Activated CD8-positive, alpha-beta T cell treated with anti-CD3 and anti-CD28 coated beads for 36 hours (primary cell): ENCODE measurements at regions not wholly inside any gene's neighbourhood (a gene's known extent, or its start where the extent isn't known, plus 50 kb on each side); places are given as distances from the start of the nearest gene placed in this dataset.

ENCODE experiments used
- ATAC-seq: fragments of 200-7000 bp; cut with Tn5 transposase; one replicate; pipeline ENCODE4 v1.10.0; 2021; ENCODE audit warnings: mild to moderate bottlenecking, moderate library complexity
- CTCF ChIA-PET: fragments of 350-600 bp; sonication (Branson Sonifier 250); formaldehyde crosslinking; loops from one replicate; lab custom pipeline; 2021; ENCODE audit warnings: antibody characterized with exemption; lab: Charles Lee
- POLR2A ChIA-PET: fragments of 350-600 bp; sonication (Branson Sonifier 250); formaldehyde crosslinking; loops from one replicate; lab custom pipeline; 2021; ENCODE audit warnings: antibody characterized with exemption; lab: Charles Lee
- DNase-seq: peaks from one replicate; pipeline ENCODE4 v3.0.0-alpha.2; 2020
- H3K27ac Mint-ChIP-seq: one replicate; pipeline ENCODE4 v1.8.0; 2021; ENCODE audit warnings: mild to moderate bottlenecking, mixed read lengths
- H3K27me3 Mint-ChIP-seq: one replicate; pipeline ENCODE4 v1.8.0; 2021; ENCODE audit warnings: mixed read lengths
- H3K36me3 Mint-ChIP-seq: one replicate; pipeline ENCODE4 v1.8.0; 2021; ENCODE audit warnings: low read depth, mixed read lengths
- H3K4me1 Mint-ChIP-seq: one replicate; pipeline ENCODE4 v1.8.0; 2021; ENCODE audit warnings: low read depth, mixed read lengths
- H3K4me3 Mint-ChIP-seq: one replicate; pipeline ENCODE4 v1.8.0; 2021; ENCODE audit warnings: mild to moderate bottlenecking, moderate library complexity, mixed read lengths
- H3K9me3 Mint-ChIP-seq: one replicate; pipeline ENCODE4 v1.8.0; 2021; ENCODE audit warnings: mixed read lengths
- intact Hi-C: fragments of 100-400 bp; cut with micrococcal nuclease; formaldehyde crosslinking; loops from one replicate; pipeline ENCODE4 v1.10.0; 2022
- TF ChIP-seq, protein P1 (sequence below): fragments of 200-600 bp; IDR thresholded peaks from one replicate; pipeline ENCODE4 v1.8.0; 2022; ENCODE audit warnings: antibody characterized with exemption, mild to moderate bottlenecking

DNA sequence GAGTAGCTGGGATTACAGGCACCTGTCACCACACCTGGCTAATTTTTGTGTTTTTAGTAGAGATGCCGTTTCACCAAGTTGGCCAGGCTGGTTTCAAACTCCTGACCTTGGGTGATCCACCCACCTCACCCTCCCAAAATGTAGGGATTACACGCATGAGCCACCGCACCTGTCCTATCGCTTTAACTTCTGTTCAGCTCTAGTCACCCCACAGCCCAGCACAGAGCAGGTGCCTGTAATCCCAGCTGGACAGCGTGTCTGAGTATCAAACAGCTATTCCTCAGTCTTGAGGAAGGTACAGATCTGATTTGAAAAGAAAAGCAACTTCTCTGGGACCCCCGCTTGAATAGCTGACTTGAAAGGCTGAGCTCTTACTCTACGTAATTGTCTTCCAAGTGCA is 149.1 kb downstream of the CTTN start:
- Mint-ChIP-seq H3K27me3 (no peaks in the 10 kb centered on the region), H3K4me1 (no peaks in the 10 kb centered on the region), H3K4me3 (no peak overlapping the region), H3K36me3 (no peaks in the 10 kb centered on the region), H3K9me3 (no peaks in the 10 kb centered on the region), H3K27ac (no peak overlapping the region)
- no peak for ATAC-seq
- TF ChIP-seq, protein P1, sequence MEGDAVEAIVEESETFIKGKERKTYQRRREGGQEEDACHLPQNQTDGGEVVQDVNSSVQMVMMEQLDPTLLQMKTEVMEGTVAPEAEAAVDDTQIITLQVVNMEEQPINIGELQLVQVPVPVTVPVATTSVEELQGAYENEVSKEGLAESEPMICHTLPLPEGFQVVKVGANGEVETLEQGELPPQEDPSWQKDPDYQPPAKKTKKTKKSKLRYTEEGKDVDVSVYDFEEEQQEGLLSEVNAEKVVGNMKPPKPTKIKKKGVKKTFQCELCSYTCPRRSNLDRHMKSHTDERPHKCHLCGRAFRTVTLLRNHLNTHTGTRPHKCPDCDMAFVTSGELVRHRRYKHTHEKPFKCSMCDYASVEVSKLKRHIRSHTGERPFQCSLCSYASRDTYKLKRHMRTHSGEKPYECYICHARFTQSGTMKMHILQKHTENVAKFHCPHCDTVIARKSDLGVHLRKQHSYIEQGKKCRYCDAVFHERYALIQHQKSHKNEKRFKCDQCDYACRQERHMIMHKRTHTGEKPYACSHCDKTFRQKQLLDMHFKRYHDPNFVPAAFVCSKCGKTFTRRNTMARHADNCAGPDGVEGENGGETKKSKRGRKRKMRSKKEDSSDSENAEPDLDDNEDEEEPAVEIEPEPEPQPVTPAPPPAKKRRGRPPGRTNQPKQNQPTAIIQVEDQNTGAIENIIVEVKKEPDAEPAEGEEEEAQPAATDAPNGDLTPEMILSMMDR, result no peak
- DNase-seq, result no peak
- intact Hi-C loops, result no loop called here
- POLR2A ChIA-PET, result no interaction called here
- CTCF ChIA-PET, result no interaction called here

GRCh38 chr11:70547821-70548670 is 149.7 kb downstream of the CTTN start:
- no peaks in the 10 kb centered on the region for H3K9me3 Mint-ChIP-seq
- no peak overlapping the region for H3K27ac Mint-ChIP-seq
- ChIA-PET POLR2A (no interaction called here), CTCF (no interaction called here)
- H3K4me1 Mint-ChIP-seq, result no peaks in the 10 kb centered on the region
- no peak overlapping the region for H3K4me3 Mint-ChIP-seq
- intact Hi-C loops, result no loop called here
- H3K36me3 Mint-ChIP-seq, result no peaks in the 10 kb centered on the region
- TF ChIP-seq, protein P1, result no peak
- H3K27me3 Mint-ChIP-seq, result no peaks in the 10 kb centered on the region
- DNase-seq (no peak), ATAC-seq (no peak)

DNA sequence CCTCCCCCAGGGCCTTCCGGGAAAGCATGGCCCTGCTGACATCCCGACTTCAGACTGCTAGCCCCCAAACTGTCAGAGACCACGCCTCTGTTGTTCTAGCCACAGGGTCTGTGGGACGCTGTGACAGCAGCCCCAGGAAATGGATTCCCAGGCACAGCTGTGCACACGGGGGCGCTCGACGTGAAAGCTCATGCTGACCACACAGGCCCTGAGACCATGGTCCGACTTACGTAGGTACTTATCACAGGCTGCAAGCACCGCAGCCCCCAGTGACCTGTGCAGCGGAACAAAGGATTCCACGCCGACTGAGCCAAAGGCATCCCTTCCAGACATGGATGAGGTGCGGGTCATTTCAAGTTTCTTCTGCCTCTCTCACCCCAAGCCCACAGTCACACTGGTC is 150.6 kb downstream of the CTTN start:
- Mint-ChIP-seq H3K4me3 (no peak overlapping the region), H3K36me3 (no peaks in the 10 kb centered on the region), H3K27me3 (no peaks in the 10 kb centered on the region), H3K4me1 (no peaks in the 10 kb centered on the region), H3K27ac (no peak overlapping the region), H3K9me3 (no peaks in the 10 kb centered on the region)
- POLR2A ChIA-PET, result no interaction called here
- TF ChIP-seq, protein P1, result no peak
- DNase-seq, result no peak
- CTCF ChIA-PET, result no interaction called here
- no peak for ATAC-seq
- intact Hi-C loops, result no loop called here

- Mint-ChIP-seq H3K4me1 (no peaks in the 10 kb centered on the region), H3K9me3 (no peaks in the 10 kb centered on the region), H3K27ac (no peak overlapping the region), H3K4me3 (no peak overlapping the region), H3K36me3 (no peaks in the 10 kb centered on the region), H3K27me3 (no peaks in the 10 kb centered on the region)
- intact Hi-C loops, result no loop called here
- no peak for DNase-seq
- no peak for ATAC-seq
- CTCF ChIA-PET, result no interaction called here
- TF ChIP-seq, protein P1, result no peak
- POLR2A ChIA-PET, result no interaction called here
These were observed 151.1 kb downstream of the CTTN start for GRCh38 chr11:70549386-70549785.

GRCh38 chr11:70549796-70550195 is 151.5 kb downstream of the CTTN start:
- H3K27ac Mint-ChIP-seq, result no peak overlapping the region
- ChIA-PET POLR2A (no interaction called here), CTCF (no interaction called here)
- intact Hi-C loops, result no loop called here
- ATAC-seq (no peak), DNase-seq (no peak)
- H3K27me3 Mint-ChIP-seq, result no peaks in the 10 kb centered on the region
- H3K9me3 Mint-ChIP-seq, result no peaks in the 10 kb centered on the region
- TF ChIP-seq, protein P1, result no peak
- no peaks in the 10 kb centered on the region for H3K36me3 Mint-ChIP-seq
- no peaks in the 10 kb centered on the region for H3K4me1 Mint-ChIP-seq
- H3K4me3 Mint-ChIP-seq, result no peak overlapping the region
